Lung (tissue), 11 donors: ENCODE measurements at regions not wholly inside any gene's neighbourhood (a gene's known extent, or its start where the extent isn't known, plus 50 kb on each side); places are given as distances from the start of the nearest gene placed in this dataset.
A peak's percentile ranks its signal among the peaks of the same experiment; 100 is the strongest.

ENCODE experiments used
- ATAC-seq: fragments of 200-7000 bp; cut with Tn5 transposase; one replicate; pipeline ENCODE4 v1.9.1; 2020; ENCODE audit warnings: moderate number of reproducible peaks; ENCODE audit not compliant: insufficient read depth, low FRiP score
- DNase-seq, 3 donors: peaks; one replicate each; pipeline ENCODE4 v3.0.0-alpha.2; 2013 to 2017
- H3K27ac ChIP-seq, 2 donors: one replicate each; pipeline ENCODE4 v1.5.1; 2013; ENCODE audit warnings: mild to moderate bottlenecking in 2 of 2, moderate library complexity in 2 of 2, control low read depth in 1 of 2, inconsistent platforms in 1 of 2, low read depth in 1 of 2, low read length in 1 of 2
- H3K27me3 ChIP-seq, 3 donors: one replicate each; pipeline ENCODE4 v1.5.1; 2013; ENCODE audit warnings: low read length in 2 of 3; ENCODE audit not compliant: control insufficient read depth in 3 of 3, insufficient read depth in 3 of 3
- H3K36me3 ChIP-seq, 4 donors: one replicate each; pipeline ENCODE4 v1.5.1; 2013; ENCODE audit warnings: low read length in 4 of 4, mild to moderate bottlenecking in 1 of 4, moderate library complexity in 1 of 4; ENCODE audit not compliant: control insufficient read depth in 4 of 4, insufficient read depth in 4 of 4
- H3K4me1 ChIP-seq, 5 donors: one replicate each; pipeline ENCODE4 v1.5.1; 2013; ENCODE audit warnings: low read length in 5 of 5, mild to moderate bottlenecking in 2 of 5, moderate library complexity in 1 of 5; ENCODE audit not compliant: control insufficient read depth in 5 of 5, insufficient read depth in 5 of 5
- H3K4me3 ChIP-seq: one replicate; pipeline ENCODE4 v1.5.1; 2013; ENCODE audit warnings: mild to moderate bottlenecking, control low read depth, moderate library complexity
- H3K9ac ChIP-seq, 2 donors: one replicate each; pipeline ENCODE4 v1.5.1; 2013; ENCODE audit warnings: low read length in 2 of 2, control low read depth in 1 of 2; ENCODE audit not compliant: insufficient read depth in 1 of 2
- H3K9me3 ChIP-seq, 4 donors: one replicate each; pipeline ENCODE4 v1.5.1; 2013; ENCODE audit warnings: low read length in 3 of 4, mild to moderate bottlenecking in 1 of 4, moderate library complexity in 1 of 4; ENCODE audit not compliant: control insufficient read depth in 4 of 4, insufficient read depth in 3 of 4
- WGBS, 2 donors: extraction: QIAGEN DNeasy Blood & Tissue Kit; methylation state at CpG; one replicate each; pipeline ENCODE4 v1.1.7; 2013; 5-methylcytosine and 5-hydroxymethylcytosine counted together
- TF ChIP-seq, protein P1 (sequence below): IDR thresholded peaks from 2 replicates; pipeline ENCODE4 v1.5.1; 2012; ENCODE audit warnings: mild to moderate bottlenecking; ENCODE audit errors: control extremely low read depth, extremely low read depth
- donor health status: control.
- donor health status: control.
- donor health status: Bipolar disorder and iron deficiency.
- donor health status: healthy.
- donor health status: DM: yes; HTN: yes; CAD: no.

GRCh38 chr6:159110013-159110412 is 59.2 kb upstream of the FNDC1 start:
- TF ChIP-seq, protein P1, sequence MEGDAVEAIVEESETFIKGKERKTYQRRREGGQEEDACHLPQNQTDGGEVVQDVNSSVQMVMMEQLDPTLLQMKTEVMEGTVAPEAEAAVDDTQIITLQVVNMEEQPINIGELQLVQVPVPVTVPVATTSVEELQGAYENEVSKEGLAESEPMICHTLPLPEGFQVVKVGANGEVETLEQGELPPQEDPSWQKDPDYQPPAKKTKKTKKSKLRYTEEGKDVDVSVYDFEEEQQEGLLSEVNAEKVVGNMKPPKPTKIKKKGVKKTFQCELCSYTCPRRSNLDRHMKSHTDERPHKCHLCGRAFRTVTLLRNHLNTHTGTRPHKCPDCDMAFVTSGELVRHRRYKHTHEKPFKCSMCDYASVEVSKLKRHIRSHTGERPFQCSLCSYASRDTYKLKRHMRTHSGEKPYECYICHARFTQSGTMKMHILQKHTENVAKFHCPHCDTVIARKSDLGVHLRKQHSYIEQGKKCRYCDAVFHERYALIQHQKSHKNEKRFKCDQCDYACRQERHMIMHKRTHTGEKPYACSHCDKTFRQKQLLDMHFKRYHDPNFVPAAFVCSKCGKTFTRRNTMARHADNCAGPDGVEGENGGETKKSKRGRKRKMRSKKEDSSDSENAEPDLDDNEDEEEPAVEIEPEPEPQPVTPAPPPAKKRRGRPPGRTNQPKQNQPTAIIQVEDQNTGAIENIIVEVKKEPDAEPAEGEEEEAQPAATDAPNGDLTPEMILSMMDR, result peak; percentile 35
- no peak overlapping the region for H3K27ac ChIP-seq
- DNase-seq (peak; percentile 40 to 64 (median 61)), ATAC-seq (no peak)
- no peak overlapping the region for H3K9ac ChIP-seq
- H3K4me3 ChIP-seq, result no peak overlapping the region
- H3K36me3 ChIP-seq, result no peaks in the 10 kb centered on the region
- peaks cover 0 to 3% (median 0%) of the 10 kb centered on the region in 5 donors for H3K4me1 ChIP-seq
- no peaks in the 10 kb centered on the region for H3K27me3 ChIP-seq
- 19 to 38% methylated on average over 3 of the region's 3 CpGs for WGBS, 2 donors
- no peaks in the 10 kb centered on the region for H3K9me3 ChIP-seq

DNA sequence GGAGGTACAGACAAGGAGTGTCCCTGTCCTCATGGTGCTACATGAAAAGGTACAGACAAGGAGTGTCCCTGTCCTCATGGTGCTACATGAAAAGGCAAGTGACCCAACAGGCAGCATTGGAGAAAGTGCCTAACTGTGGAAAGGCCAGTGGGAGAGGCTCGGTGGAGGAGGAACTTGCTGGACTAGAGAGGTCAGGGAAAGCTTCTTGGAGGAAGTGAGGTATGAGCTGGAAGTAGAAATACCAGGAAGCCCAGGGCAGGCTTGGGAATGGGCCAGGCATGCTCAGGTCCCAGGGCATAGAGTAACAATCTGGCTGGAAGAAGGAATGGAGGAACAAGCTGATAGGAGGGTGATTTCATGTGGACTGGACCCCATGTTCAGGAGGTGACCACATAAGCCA is 59.8 kb upstream of the FNDC1 start:
- H3K9me3 ChIP-seq, result no peaks in the 10 kb centered on the region
- DNase-seq (no peak), ATAC-seq (no peak)
- 30 to 70% methylated on average over 1 of the region's 1 CpG for WGBS, 2 donors
- H3K4me3 ChIP-seq, result no peak overlapping the region
- H3K4me1 ChIP-seq, result peaks cover 0 to 3% (median 0%) of the 10 kb centered on the region in 5 donors
- no peaks in the 10 kb centered on the region for H3K36me3 ChIP-seq
- H3K27me3 ChIP-seq, result no peaks in the 10 kb centered on the region
- no peak overlapping the region for H3K9ac ChIP-seq
- TF ChIP-seq, protein P1, result no peak
- no peak overlapping the region for H3K27ac ChIP-seq

DNA sequence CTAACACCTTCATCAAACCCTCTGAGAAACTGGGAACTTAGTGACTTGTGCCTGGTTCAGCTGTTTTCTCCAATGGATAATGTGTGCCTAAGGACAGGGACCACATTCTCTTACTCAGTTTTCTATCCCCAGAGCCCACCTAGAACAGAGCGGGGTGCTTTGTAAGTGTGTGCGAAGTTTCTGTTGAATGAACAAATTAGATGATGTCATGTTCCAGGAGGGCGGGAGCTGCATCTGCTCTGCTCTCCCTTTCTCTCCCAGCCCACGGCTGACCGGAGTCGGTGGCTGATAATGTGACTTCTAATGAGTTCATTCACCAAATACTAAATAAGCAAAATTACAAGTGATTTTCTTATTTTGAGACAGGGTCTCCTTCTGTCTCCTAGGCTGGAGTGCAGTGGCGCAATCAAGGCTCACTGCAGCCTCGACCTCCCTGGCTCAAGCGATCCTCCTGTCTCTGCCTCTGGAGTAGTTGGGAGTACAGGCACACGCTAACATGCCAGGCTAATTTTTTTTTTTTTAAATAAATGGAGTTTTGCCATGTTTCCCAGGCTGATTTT is 60.7 kb upstream of the FNDC1 start:
- ATAC-seq, result no peak
- no peak overlapping the region for H3K9ac ChIP-seq
- no peak overlapping the region for H3K27ac ChIP-seq
- TF ChIP-seq, protein P1, result no peak
- DNase-seq, result no peak
- no peaks in the 10 kb centered on the region for H3K27me3 ChIP-seq
- WGBS, 2 donors, result 94 to 95% methylated on average over 10 of the region's 10 CpGs
- no peak overlapping the region for H3K4me3 ChIP-seq
- no peaks in the 10 kb centered on the region for H3K36me3 ChIP-seq
- no peaks in the 10 kb centered on the region for H3K9me3 ChIP-seq
- H3K4me1 ChIP-seq, result peaks cover 0 to 6% (median 1%) of the 10 kb centered on the region in 5 donors
